HG02885 (cell line): ENCODE measurements at regions not wholly inside any gene's neighbourhood (a gene's known extent, or its start where the extent isn't known, plus 50 kb on each side); places are given as distances from the start of the nearest gene placed in this dataset.

Experiments used
- ATAC-seq: cut with Tn5 transposase; IDR thresholded peaks from one replicate; pipeline ENCODE4 v1.9.1; 2021; ENCODE audit warnings: mild to moderate bottlenecking; ENCODE audit not compliant: unreplicated experiment, poor library complexity

DNA sequence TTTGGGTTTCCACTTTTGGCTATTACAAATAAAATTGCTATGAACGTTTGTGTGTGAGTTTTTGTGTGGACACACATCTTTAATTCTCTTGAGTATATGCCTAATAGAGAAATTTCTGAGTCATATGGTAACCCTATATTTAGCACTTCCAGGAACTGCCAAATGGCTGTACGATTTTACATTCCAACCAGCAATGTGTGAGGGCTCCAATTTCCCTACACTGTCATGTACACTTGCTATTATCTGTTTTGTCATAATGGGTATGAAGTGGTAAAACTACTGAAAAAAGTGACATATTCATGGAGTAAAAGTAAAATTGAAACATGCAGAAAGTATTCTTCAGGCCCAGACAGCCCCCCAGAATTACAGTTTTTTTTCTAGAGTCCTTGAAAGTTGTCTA is 59.6 kb upstream of the ESR1 start:
- ATAC-seq = no peak

DNA sequence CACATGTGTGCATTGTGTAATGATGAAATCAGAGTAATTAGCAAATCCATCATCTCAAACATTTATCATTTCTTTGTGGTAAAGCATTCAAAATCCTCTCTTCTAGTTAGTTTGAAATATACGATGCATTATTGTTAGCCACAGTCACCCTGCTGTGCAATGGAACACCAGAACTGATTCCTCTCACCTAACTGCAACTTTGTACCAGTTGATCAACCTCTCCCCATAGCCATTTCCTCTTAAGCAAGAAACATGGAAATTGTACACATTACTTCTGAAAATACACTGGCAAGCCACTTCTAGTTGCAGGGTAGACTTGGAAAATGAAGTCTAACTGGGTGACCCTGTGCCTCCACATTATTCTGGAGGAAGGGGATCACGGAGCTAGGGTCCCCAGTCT is 58.1 kb upstream of the ESR1 start:
- ATAC-seq = no peak

DNA sequence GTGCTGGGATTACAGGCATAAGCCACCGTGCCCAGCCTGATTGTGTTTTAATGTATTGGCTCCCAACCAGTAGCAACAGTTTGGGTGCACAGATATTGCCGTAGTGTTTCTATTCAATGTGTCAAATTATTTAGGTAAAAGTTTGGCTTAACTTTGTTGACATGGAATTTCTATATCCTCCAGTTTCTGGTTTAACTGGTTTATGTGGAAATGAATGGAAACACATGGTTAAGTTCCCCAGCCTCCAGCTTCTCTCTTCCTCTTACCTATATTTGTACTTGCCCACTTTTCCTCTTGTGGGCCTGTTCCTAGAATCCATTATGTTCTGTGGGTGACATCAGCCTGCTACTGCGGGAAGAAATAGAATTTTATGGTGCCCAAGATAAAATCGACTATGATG is 53.9 kb upstream of the ESR1 start:
- ATAC-seq = no peak

DNA sequence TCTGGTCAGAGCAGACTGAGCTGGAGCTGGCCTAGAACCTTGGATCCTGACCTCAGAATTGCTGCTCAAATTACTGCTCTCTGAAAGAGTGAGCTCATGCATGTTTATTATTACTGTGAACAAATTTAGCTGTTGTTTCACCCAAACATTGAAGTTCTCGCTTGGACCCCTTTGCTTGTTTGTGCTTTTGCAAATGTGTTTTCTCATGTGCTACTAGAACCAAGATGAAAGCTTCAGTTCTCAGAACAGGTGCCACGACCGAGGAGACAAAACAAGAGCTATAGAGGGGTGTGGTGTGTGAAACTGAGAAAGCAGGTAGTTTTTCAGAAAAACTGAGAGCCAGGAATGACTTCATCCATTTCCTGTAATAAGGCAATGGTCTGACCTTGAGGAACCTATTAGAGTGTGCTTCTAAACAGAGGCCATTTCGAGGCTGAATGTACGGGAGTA is 50.0 kb upstream of the ESR1 start:
- peak; percentile 97 for ATAC-seq
